ENCODE measurements at regions not wholly inside any gene's neighbourhood (a gene's known extent, or its start where the extent isn't known, plus 50 kb on each side); places are given as distances from the start of the nearest gene placed in this dataset.
"Not testable (repeated sequence)": the region's sequence is repeated elsewhere in the genome, so short reads cannot be mapped to it uniquely, and the experiment has no call there.

- no peak overlapping the region for H3K4me3 ChIP-seq
- H3K27me3 ChIP-seq = no peaks in the 10 kb centered on the region
- no peaks in the 10 kb centered on the region for H3K36me3 ChIP-seq
- 43 to 57% methylated on average over 8 of the region's 8 CpGs for WGBS, 2 donors
- TF ChIP-seq EP300 (IDR thresholded peaks at IDR 0.05) (no peak), POLR2A (IDR thresholded peaks at IDR 0.05) (no peak), CTCF (IDR thresholded peaks at IDR 0.05) (no peak)
- no peaks in the 10 kb centered on the region for H3K9me3 ChIP-seq
- H3K27ac ChIP-seq = no peak overlapping the region
- no peak for DNase-seq (ENCODE audit: low spot score in 2 of 2)
- H3K4me1 ChIP-seq = peaks cover 0 to 11% (median 0%) of the 10 kb centered on the region in 4 donors
These were observed 133.8 kb upstream of the FOXN3 start for GRCh38 chr14:89550821-89551220.

- TF ChIP-seq POLR2A (IDR thresholded peaks at IDR 0.05) = no peak
- TF ChIP-seq EP300 (IDR thresholded peaks at IDR 0.05) = no peak
- no peak for TF ChIP-seq CTCF (IDR thresholded peaks at IDR 0.05)
- no peak overlapping the region for H3K4me3 ChIP-seq
- no peaks in the 10 kb centered on the region for H3K27me3 ChIP-seq
- 89 to 90% methylated on average over 12 of the region's 12 CpGs for WGBS, 2 donors
- no peak overlapping the region for H3K27ac ChIP-seq
- H3K9me3 ChIP-seq = no peaks in the 10 kb centered on the region
- H3K4me1 ChIP-seq = peaks cover 0 to 11% (median 0%) of the 10 kb centered on the region in 4 donors
- no peak for DNase-seq (ENCODE audit: low spot score in 2 of 2)
- no peaks in the 10 kb centered on the region for H3K36me3 ChIP-seq
These were observed 132.5 kb upstream of the FOXN3 start for GRCh38 chr14:89549381-89550125.

- 95 to 97% methylated on average over 5 of the region's 5 CpGs for WGBS, 2 donors
- H3K4me3 ChIP-seq; H3K27ac ChIP-seq; DNase-seq (ENCODE audit: low spot score in 2 of 2); H3K36me3 ChIP-seq; H3K9me3 ChIP-seq; H3K27me3 ChIP-seq: not testable (repeated sequence)
- peaks cover 0 to 16% (median 0%) of the 10 kb centered on the region in 4 donors for H3K4me1 ChIP-seq
These were observed 130.0 kb upstream of the FOXN3 start for GRCh38 chr14:89547047-89547446.

- H3K9me3 ChIP-seq = no peaks in the 10 kb centered on the region
- WGBS, 2 donors = 86 to 89% methylated on average over 6 of the region's 6 CpGs
These were observed 127.7 kb upstream of the FOXN3 start for GRCh38 chr14:89544636-89545301.

GRCh38 chr14:89543425-89543790 is 126.4 kb upstream of the FOXN3 start:
- Histone ChIP-seq H3K4me1 (peaks cover 0 to 5% (median 0%) of the 10 kb centered on the region in 4 donors), H3K27me3 (no peaks in the 10 kb centered on the region), H3K4me3 (no peak overlapping the region), H3K9me3 (no peaks in the 10 kb centered on the region), H3K27ac (no peak overlapping the region), H3K36me3 (no peaks in the 10 kb centered on the region)
- DNase-seq (ENCODE audit: low spot score in 2 of 2) = no peak
- WGBS, 2 donors = 35 to 42% methylated on average over 7 of the region's 7 CpGs
- TF ChIP-seq POLR2A (IDR thresholded peaks at IDR 0.05) (no peak), EP300 (IDR thresholded peaks at IDR 0.05) (no peak), CTCF (IDR thresholded peaks at IDR 0.05) (no peak)

More at GRCh38 chr14:89544636-89545301, 127.7 kb upstream of the FOXN3 start:
- no peaks in the 10 kb centered on the region for H3K36me3 ChIP-seq
- no peak overlapping the region for H3K4me3 ChIP-seq
- H3K27ac ChIP-seq = no peak overlapping the region
- H3K27me3 ChIP-seq = no peaks in the 10 kb centered on the region
- H3K4me1 ChIP-seq = peaks cover 0 to 5% (median 0%) of the 10 kb centered on the region in 4 donors
- no peak for TF ChIP-seq EP300 (IDR thresholded peaks at IDR 0.05)
- no peak for TF ChIP-seq POLR2A (IDR thresholded peaks at IDR 0.05)
- no peak for TF ChIP-seq CTCF (IDR thresholded peaks at IDR 0.05)
- DNase-seq (ENCODE audit: low spot score in 2 of 2) = no peak

All from tibial nerve (tissue), 4 donors.